ENCODE measurements at regions not wholly inside any gene's neighbourhood (a gene's known extent, or its start where the extent isn't known, plus 50 kb on each side); places are given as distances from the start of the nearest gene placed in this dataset.
"Not testable (repeated sequence)": the region's sequence is repeated elsewhere in the genome, so short reads cannot be mapped to it uniquely, and the experiment has no call there.

GRCh38 chr1:194028002-194028401 lies 841.6 kb upstream of the B3GALT2 start:
- FAIRE-seq (no peak), DNase-seq (ENCODE audit: low read depth) (no peak)
- Histone ChIP-seq H3K4me3 (ENCODE audit: low read depth, low read length) (no peak overlapping the region), H3K36me3 (ENCODE audit: control insufficient read depth, insufficient read depth, low read length) (no peaks in the 10 kb centered on the region), H3K27me3 (ENCODE audit: control insufficient read depth, insufficient read depth, low read length) (no peaks in the 10 kb centered on the region)
- no peak for TF ChIP-seq CTCF (IDR thresholded peaks at IDR 0.05; ENCODE audit: insufficient read depth, low read length, severe bottlenecking)

GRCh38 chr1:194026422-194026821 lies 840.0 kb upstream of the B3GALT2 start:
- no peak for FAIRE-seq

GRCh38 chr1:194024659-194025058 lies 838.2 kb upstream of the B3GALT2 start:
- no peaks in the 10 kb centered on the region for H3K36me3 ChIP-seq (ENCODE audit: control insufficient read depth, insufficient read depth, low read length)
- no peak for TF ChIP-seq CTCF (IDR thresholded peaks at IDR 0.05; ENCODE audit: insufficient read depth, low read length, severe bottlenecking)
- DNase-seq (ENCODE audit: low read depth) = peak; percentile 92
- no peak for FAIRE-seq
- no peaks in the 10 kb centered on the region for H3K27me3 ChIP-seq (ENCODE audit: control insufficient read depth, insufficient read depth, low read length)
- H3K4me3 ChIP-seq (ENCODE audit: low read depth, low read length) = no peak overlapping the region

More at GRCh38 chr1:194026422-194026821, 840.0 kb upstream of the B3GALT2 start:
- Histone ChIP-seq H3K36me3 (ENCODE audit: control insufficient read depth, insufficient read depth, low read length) (no peaks in the 10 kb centered on the region), H3K4me3 (ENCODE audit: low read depth, low read length) (no peak overlapping the region), H3K27me3 (ENCODE audit: control insufficient read depth, insufficient read depth, low read length) (no peaks in the 10 kb centered on the region)
- no peak for TF ChIP-seq CTCF (IDR thresholded peaks at IDR 0.05; ENCODE audit: insufficient read depth, low read length, severe bottlenecking)
- DNase-seq (ENCODE audit: low read depth) = no peak

GRCh38 chr1:194014014-194014413 lies 827.6 kb upstream of the B3GALT2 start:
- Histone ChIP-seq H3K36me3 (ENCODE audit: control insufficient read depth, insufficient read depth, low read length) (no peaks in the 10 kb centered on the region), H3K4me3 (ENCODE audit: low read depth, low read length) (no peak overlapping the region), H3K27me3 (ENCODE audit: control insufficient read depth, insufficient read depth, low read length) (no peaks in the 10 kb centered on the region)
- FAIRE-seq (no peak), DNase-seq (ENCODE audit: low read depth) (peak; percentile 98)
- no peak for TF ChIP-seq CTCF (IDR thresholded peaks at IDR 0.05; ENCODE audit: insufficient read depth, low read length, severe bottlenecking)

GRCh38 chr1:194013561-194013960 lies 827.1 kb upstream of the B3GALT2 start:
- FAIRE-seq (no peak), DNase-seq (ENCODE audit: low read depth) (peak; percentile 76)
- no peak for TF ChIP-seq CTCF (IDR thresholded peaks at IDR 0.05; ENCODE audit: insufficient read depth, low read length, severe bottlenecking)
- no peak overlapping the region for H3K4me3 ChIP-seq (ENCODE audit: low read depth, low read length)
- H3K27me3 ChIP-seq (ENCODE audit: control insufficient read depth, insufficient read depth, low read length) = no peaks in the 10 kb centered on the region
- H3K36me3 ChIP-seq (ENCODE audit: control insufficient read depth, insufficient read depth, low read length) = no peaks in the 10 kb centered on the region

- FAIRE-seq (no peak), DNase-seq (ENCODE audit: low read depth) (no peak)
- H3K4me3 ChIP-seq (ENCODE audit: low read depth, low read length) = no peak overlapping the region
- no peaks in the 10 kb centered on the region for H3K27me3 ChIP-seq (ENCODE audit: control insufficient read depth, insufficient read depth, low read length)
- H3K36me3 ChIP-seq (ENCODE audit: control insufficient read depth, insufficient read depth, low read length) = no peaks in the 10 kb centered on the region
- TF ChIP-seq CTCF (IDR thresholded peaks at IDR 0.05; ENCODE audit: insufficient read depth, low read length, severe bottlenecking) = no peak
Observed at GRCh38 chr1:194004146-194004545, 817.7 kb upstream of the B3GALT2 start.

GRCh38 chr1:194001726-194002350 lies 815.4 kb upstream of the B3GALT2 start:
- DNase-seq (ENCODE audit: low read depth); FAIRE-seq; H3K36me3 ChIP-seq (ENCODE audit: control insufficient read depth, insufficient read depth, low read length); H3K27me3 ChIP-seq (ENCODE audit: control insufficient read depth, insufficient read depth, low read length); H3K4me3 ChIP-seq (ENCODE audit: low read depth, low read length): not testable (repeated sequence)

All from bronchial epithelial cell (primary cell).